ENCODE measurements at regions not wholly inside any gene's neighbourhood (a gene's known extent, or its start where the extent isn't known, plus 50 kb on each side); places are given as distances from the start of the nearest gene placed in this dataset.

- DNase-seq (ENCODE audit: low read depth, low spot score) = no peak
- FAIRE-seq = no peak
- Histone ChIP-seq H3K4me3 (ENCODE audit: control insufficient read depth in 2 of 3, extremely low read depth in 1 of 3, insufficient read depth in 2 of 3, low read depth in 1 of 3, low read length in 3 of 3) (no peak overlapping the region), H3K36me3 (ENCODE audit: control insufficient read depth in 2 of 2, extremely low read depth in 1 of 2, insufficient read depth in 2 of 2, low read length in 2 of 2) (no peaks in the 10 kb centered on the region), H3K27ac (ENCODE audit: control insufficient read depth, insufficient read depth, low read length) (no peak overlapping the region), H3K9me1 (ENCODE audit: control insufficient read depth, extremely low read depth, insufficient read depth, low read length) (no peaks in the 10 kb centered on the region), H3K27me3 (ENCODE audit: control insufficient read depth, extremely low read depth, insufficient read depth, low read length) (peaks cover 42% of the 10 kb centered on the region), H2AFZ (ENCODE audit: control insufficient read depth, low read length) (no peak overlapping the region), H3K4me2 (ENCODE audit: control insufficient read depth, extremely low read depth, insufficient read depth, low read depth, low read length) (no peak overlapping the region), H3K9ac (ENCODE audit: control insufficient read depth, extremely low read depth, insufficient read depth, low read length) (no peak overlapping the region), H3K79me2 (ENCODE audit: control insufficient read depth, insufficient read depth, low read length) (no peaks in the 10 kb centered on the region), H3K9me3 (ENCODE audit: control insufficient read depth, low read depth, low read length) (no peaks in the 10 kb centered on the region), H3K4me1 (ENCODE audit: control insufficient read depth, extremely low read depth, insufficient read depth, low read length) (no peaks in the 10 kb centered on the region), H4K20me1 (ENCODE audit: control insufficient read depth, extremely low read depth, insufficient read depth, low read length) (no peaks in the 10 kb centered on the region)
- dilution Hi-C loops (cut with MboI; ENCODE audit: extremely low pct_ligation_motif_present, low sequenced_read_pairs) = no loop called here
- no peak for TF ChIP-seq EZH2 (IDR thresholded peaks at IDR 0.05; ENCODE audit: low read length)
- no peak for TF ChIP-seq CTCF (optimal IDR thresholded peaks at IDR 0.05 in 1 of 3, IDR thresholded peaks at IDR 0.05 in 1 of 3, conservative IDR thresholded peaks at IDR 0.05 in 1 of 3; ENCODE audit: extremely low read depth in 1 of 3, insufficient read depth in 2 of 3, low read length in 3 of 3)
Measured at GRCh38 chr15:69783211-69783610, 314.5 kb downstream of the TLE3 start.

- Histone ChIP-seq H3K9ac (ENCODE audit: control insufficient read depth, extremely low read depth, insufficient read depth, low read length) (no peak overlapping the region), H2AFZ (ENCODE audit: control insufficient read depth, low read length) (no peak overlapping the region), H3K79me2 (ENCODE audit: control insufficient read depth, insufficient read depth, low read length) (no peaks in the 10 kb centered on the region), H3K9me1 (ENCODE audit: control insufficient read depth, extremely low read depth, insufficient read depth, low read length) (no peaks in the 10 kb centered on the region), H3K27ac (ENCODE audit: control insufficient read depth, insufficient read depth, low read length) (no peak overlapping the region), H3K4me3 (ENCODE audit: control insufficient read depth in 2 of 3, extremely low read depth in 1 of 3, insufficient read depth in 2 of 3, low read depth in 1 of 3, low read length in 3 of 3) (no peak overlapping the region), H3K27me3 (ENCODE audit: control insufficient read depth, extremely low read depth, insufficient read depth, low read length) (peaks cover 39% of the 10 kb centered on the region), H3K4me1 (ENCODE audit: control insufficient read depth, extremely low read depth, insufficient read depth, low read length) (no peaks in the 10 kb centered on the region), H3K9me3 (ENCODE audit: control insufficient read depth, low read depth, low read length) (no peaks in the 10 kb centered on the region), H4K20me1 (ENCODE audit: control insufficient read depth, extremely low read depth, insufficient read depth, low read length) (no peaks in the 10 kb centered on the region), H3K36me3 (ENCODE audit: control insufficient read depth in 2 of 2, extremely low read depth in 1 of 2, insufficient read depth in 2 of 2, low read length in 2 of 2) (no peaks in the 10 kb centered on the region), H3K4me2 (ENCODE audit: control insufficient read depth, extremely low read depth, insufficient read depth, low read depth, low read length) (no peak overlapping the region)
- DNase-seq (ENCODE audit: low read depth, low spot score) (no peak), FAIRE-seq (no peak)
- no peak for TF ChIP-seq EZH2 (IDR thresholded peaks at IDR 0.05; ENCODE audit: low read length)
- TF ChIP-seq CTCF (optimal IDR thresholded peaks at IDR 0.05 in 1 of 3, IDR thresholded peaks at IDR 0.05 in 1 of 3, conservative IDR thresholded peaks at IDR 0.05 in 1 of 3; ENCODE audit: extremely low read depth in 1 of 3, insufficient read depth in 2 of 3, low read length in 3 of 3) = no peak
- dilution Hi-C loops (cut with MboI; ENCODE audit: extremely low pct_ligation_motif_present, low sequenced_read_pairs) = no loop called here
Measured at GRCh38 chr15:69784798-69785566, 312.7 kb downstream of the TLE3 start.

All from keratinocyte (primary cell).